ENCODE measurements at regions not wholly inside any gene's neighbourhood (a gene's known extent, or its start where the extent isn't known, plus 50 kb on each side); places are given as distances from the start of the nearest gene placed in this dataset.

DNA sequence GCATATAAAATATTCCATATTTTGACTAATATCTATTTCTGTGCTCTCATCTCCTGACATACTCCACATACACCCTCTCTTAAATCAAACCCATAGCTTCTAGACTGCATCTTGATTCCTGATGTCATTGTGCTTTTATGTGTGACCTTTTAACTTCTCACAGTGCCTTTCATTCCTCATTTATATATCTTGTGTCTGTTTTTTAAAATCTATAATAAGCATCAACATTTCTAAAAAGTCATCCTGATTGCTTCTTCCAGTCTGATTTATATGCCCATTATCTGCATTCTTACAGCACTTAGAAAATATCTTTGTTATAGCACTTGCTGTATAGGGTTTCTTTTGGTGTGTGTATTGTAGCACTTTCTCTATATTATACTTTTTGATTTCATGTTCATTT lies 190.1 kb upstream of the ITM2A start:
- Mint-ChIP-seq H3K4me1 (ENCODE audit: unreplicated experiment) (no peaks in the 10 kb centered on the region), H3K4me3 (ENCODE audit: unreplicated experiment) (no peak overlapping the region), H3K9me3 (ENCODE audit: unreplicated experiment) (peaks cover 23% of the 10 kb centered on the region), H3K27me3 (ENCODE audit: unreplicated experiment) (no peaks in the 10 kb centered on the region), H3K27ac (ENCODE audit: unreplicated experiment) (no peak overlapping the region), H3K36me3 (ENCODE audit: unreplicated experiment) (no peaks in the 10 kb centered on the region)
- DNase-seq (ENCODE audit: extremely low spot score, unreplicated experiment), result no peak
- no peak for TF ChIP-seq CTCF (IDR thresholded peaks at IDR 0.05)

GRCh38 chrX:79556800-79557199 lies 189.7 kb upstream of the ITM2A start:
- no peak overlapping the region for H3K4me3 Mint-ChIP-seq (ENCODE audit: unreplicated experiment)
- no peaks in the 10 kb centered on the region for H3K4me1 Mint-ChIP-seq (ENCODE audit: unreplicated experiment)
- no peak for TF ChIP-seq CTCF (IDR thresholded peaks at IDR 0.05)
- no peaks in the 10 kb centered on the region for H3K36me3 Mint-ChIP-seq (ENCODE audit: unreplicated experiment)
- no peak overlapping the region for H3K27ac Mint-ChIP-seq (ENCODE audit: unreplicated experiment)
- DNase-seq (ENCODE audit: extremely low spot score, unreplicated experiment), result no peak
- no peaks in the 10 kb centered on the region for H3K27me3 Mint-ChIP-seq (ENCODE audit: unreplicated experiment)
- peaks cover 26% of the 10 kb centered on the region for H3K9me3 Mint-ChIP-seq (ENCODE audit: unreplicated experiment)

- Mint-ChIP-seq H3K9me3 (ENCODE audit: unreplicated experiment) (peaks cover 56% of the 10 kb centered on the region), H3K36me3 (ENCODE audit: unreplicated experiment) (no peaks in the 10 kb centered on the region), H3K4me3 (ENCODE audit: unreplicated experiment) (no peak overlapping the region), H3K27me3 (ENCODE audit: unreplicated experiment) (no peaks in the 10 kb centered on the region), H3K4me1 (ENCODE audit: unreplicated experiment) (no peaks in the 10 kb centered on the region), H3K27ac (ENCODE audit: unreplicated experiment) (no peak overlapping the region)
- no peak for TF ChIP-seq CTCF (IDR thresholded peaks at IDR 0.05)
- DNase-seq (ENCODE audit: extremely low spot score, unreplicated experiment), result no peak
Measured at GRCh38 chrX:79530310-79531108, 163.4 kb upstream of the ITM2A start.

DNA sequence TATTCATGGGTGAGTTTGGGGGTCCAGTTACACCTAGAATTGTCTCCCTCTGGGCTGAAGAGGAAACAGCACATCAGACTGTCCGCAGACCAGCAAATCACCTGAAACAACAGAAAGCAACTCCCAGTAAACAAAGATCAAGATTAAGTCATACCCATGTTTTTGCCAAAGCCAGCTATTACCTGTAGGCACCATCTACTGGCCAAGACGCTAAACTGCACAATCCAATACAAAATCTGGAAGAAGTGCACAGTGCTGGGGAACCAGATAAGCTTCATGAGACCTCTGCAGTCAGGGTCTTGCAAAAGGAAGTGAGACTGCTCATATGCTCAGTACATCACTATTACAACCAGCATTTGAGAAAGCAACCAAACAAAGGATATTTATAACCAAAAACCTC lies 157.5 kb upstream of the ITM2A start:
- Mint-ChIP-seq H3K27ac (ENCODE audit: unreplicated experiment) (no peak overlapping the region), H3K4me1 (ENCODE audit: unreplicated experiment) (no peaks in the 10 kb centered on the region), H3K27me3 (ENCODE audit: unreplicated experiment) (no peaks in the 10 kb centered on the region), H3K4me3 (ENCODE audit: unreplicated experiment) (no peak overlapping the region), H3K9me3 (ENCODE audit: unreplicated experiment) (peaks cover 61% of the 10 kb centered on the region), H3K36me3 (ENCODE audit: unreplicated experiment) (no peaks in the 10 kb centered on the region)
- DNase-seq (ENCODE audit: extremely low spot score, unreplicated experiment), result no peak
- no peak for TF ChIP-seq CTCF (IDR thresholded peaks at IDR 0.05)

DNA sequence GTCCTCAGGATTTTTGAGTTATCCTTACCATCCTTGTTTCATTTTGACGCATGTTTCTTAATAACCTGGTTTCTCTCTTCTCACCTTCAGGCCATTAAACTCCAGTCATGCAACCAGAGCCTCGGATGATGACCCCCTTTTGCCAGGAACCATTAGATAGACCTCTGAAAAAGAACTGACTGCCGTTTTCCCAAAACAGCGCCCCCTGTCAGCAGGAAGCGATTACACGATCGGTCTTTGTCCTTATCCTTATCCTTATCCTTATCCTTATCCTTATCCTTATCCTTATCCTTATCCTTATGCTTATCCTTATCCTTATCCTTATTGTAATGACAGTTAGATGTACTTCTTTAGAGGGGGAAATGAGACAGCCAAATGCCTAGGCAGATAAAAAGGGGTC lies 148.4 kb upstream of the ITM2A start:
- Mint-ChIP-seq H3K27me3 (ENCODE audit: unreplicated experiment) (no peaks in the 10 kb centered on the region), H3K4me1 (ENCODE audit: unreplicated experiment) (no peaks in the 10 kb centered on the region), H3K9me3 (ENCODE audit: unreplicated experiment) (peaks cover 50% of the 10 kb centered on the region), H3K36me3 (ENCODE audit: unreplicated experiment) (no peaks in the 10 kb centered on the region), H3K27ac (ENCODE audit: unreplicated experiment) (no peak overlapping the region), H3K4me3 (ENCODE audit: unreplicated experiment) (no peak overlapping the region)
- DNase-seq (ENCODE audit: extremely low spot score, unreplicated experiment), result no peak
- TF ChIP-seq CTCF (IDR thresholded peaks at IDR 0.05), result no peak

All from osteocyte (in vitro differentiated cells).